ENCODE measurements at regions not wholly inside any gene's neighbourhood (a gene's known extent, or its start where the extent isn't known, plus 50 kb on each side); places are given as distances from the start of the nearest gene placed in this dataset.

- H3K4me1 ChIP-seq (ENCODE audit: control extremely low read depth in 1 of 4, control insufficient read depth in 4 of 4, insufficient read depth in 4 of 4, low read length in 3 of 4), result peaks cover 0 to 7% (median 4%) of the 10 kb centered on the region in 4 experiments
- H3K36me3 ChIP-seq (ENCODE audit: control insufficient read depth in 4 of 4, insufficient read depth in 4 of 4, low read length in 3 of 4), result no peaks in the 10 kb centered on the region
- H3K4me3 ChIP-seq (ENCODE audit: control insufficient read depth in 1 of 7, extremely low read depth in 1 of 7, insufficient read depth in 4 of 7, low read depth in 2 of 7, low read length in 6 of 7), result no peak overlapping the region
- H3K27me3 ChIP-seq (replicated peaks in 2 of 5; ENCODE audit: control insufficient read depth in 4 of 5, insufficient read depth in 5 of 5, low read length in 4 of 5), result no peaks in the 10 kb centered on the region
- H3K27ac ChIP-seq (ENCODE audit: insufficient read depth in 1 of 2, low read depth in 1 of 2, low read length in 2 of 2, poor library complexity in 1 of 2, severe bottlenecking in 2 of 2), result no peak overlapping the region
- H3K9me3 ChIP-seq (ENCODE audit: control extremely low read depth in 1 of 5, control insufficient read depth in 4 of 5, insufficient read depth in 2 of 5, low read depth in 1 of 5, low read length in 4 of 5), result peaks cover 0 to 3% (median 3%) of the 10 kb centered on the region in 5 experiments
- ChIA-PET POLR2A (no interaction called here), CTCF (interaction anchor here (0.9 to 4.5 kb wide), 5 partner anchors 10 to 748 kb away, joined by 3 to 33 read pairs (median 4); no protein-coding TSS in a partner anchor)
- DNase-seq, result no peak
Observed at GRCh38 chr14:55734731-55735130, 154.7 kb downstream of the KTN1 start.

DNA sequence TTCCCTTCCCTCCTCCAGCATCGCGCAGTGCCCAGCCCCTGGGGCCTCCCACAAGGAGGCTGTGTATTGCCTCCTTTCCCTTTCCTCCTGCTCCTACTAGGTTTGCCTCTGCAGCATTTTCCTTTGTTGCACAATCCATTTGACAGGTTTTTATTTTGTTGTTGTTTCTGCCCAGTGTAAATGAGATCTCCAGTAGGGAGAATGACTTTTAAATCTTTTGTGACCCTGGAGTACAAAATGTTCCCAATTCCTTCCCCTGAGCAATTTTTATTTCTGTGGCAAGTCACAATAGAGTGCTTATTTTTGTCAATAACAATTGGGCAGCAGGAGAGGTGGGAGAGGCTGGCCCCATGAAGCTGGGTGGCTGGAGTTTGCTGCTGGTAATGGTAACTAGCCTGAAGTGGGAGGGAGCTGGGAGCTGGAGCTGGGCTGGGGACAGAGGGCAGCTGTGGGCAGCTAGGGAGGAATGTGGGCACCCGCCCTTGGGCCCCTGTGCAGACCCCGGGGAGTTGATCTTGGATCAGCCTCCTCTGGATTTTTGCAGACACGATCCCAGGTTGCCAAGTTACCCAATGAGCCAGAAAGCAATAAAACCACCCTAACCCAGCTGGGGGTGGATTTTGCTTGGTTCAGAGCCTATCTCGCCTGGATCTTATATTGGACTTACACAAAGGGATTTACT lies 160.1 kb downstream of the KTN1 start:
- Histone ChIP-seq H3K4me1 (ENCODE audit: control extremely low read depth in 1 of 4, control insufficient read depth in 4 of 4, insufficient read depth in 4 of 4, low read length in 3 of 4) (no peaks in the 10 kb centered on the region), H3K9me3 (ENCODE audit: control extremely low read depth in 1 of 5, control insufficient read depth in 4 of 5, insufficient read depth in 2 of 5, low read depth in 1 of 5, low read length in 4 of 5) (peaks cover 0 to 3% (median 3%) of the 10 kb centered on the region in 5 experiments), H3K27ac (ENCODE audit: insufficient read depth in 1 of 2, low read depth in 1 of 2, low read length in 2 of 2, poor library complexity in 1 of 2, severe bottlenecking in 2 of 2) (no peak overlapping the region), H3K4me3 (ENCODE audit: control insufficient read depth in 1 of 7, extremely low read depth in 1 of 7, insufficient read depth in 4 of 7, low read depth in 2 of 7, low read length in 6 of 7) (no peak overlapping the region), H3K27me3 (replicated peaks in 2 of 5; ENCODE audit: control insufficient read depth in 4 of 5, insufficient read depth in 5 of 5, low read length in 4 of 5) (no peaks in the 10 kb centered on the region), H3K36me3 (ENCODE audit: control insufficient read depth in 4 of 4, insufficient read depth in 4 of 4, low read length in 3 of 4) (no peaks in the 10 kb centered on the region)
- CTCF ChIA-PET, result no interaction called here
- POLR2A ChIA-PET, result no interaction called here
- WGBS (ENCODE audit: insufficient coverage), result 94% methylated on average over 2 of the region's 6 CpGs
- DNase-seq, result no peak

GRCh38 chr14:55740649-55740989 lies 160.6 kb downstream of the KTN1 start:
- CTCF ChIA-PET, result no interaction called here
- WGBS (ENCODE audit: insufficient coverage), result 95% methylated on average over 3 of the region's 3 CpGs

DNA sequence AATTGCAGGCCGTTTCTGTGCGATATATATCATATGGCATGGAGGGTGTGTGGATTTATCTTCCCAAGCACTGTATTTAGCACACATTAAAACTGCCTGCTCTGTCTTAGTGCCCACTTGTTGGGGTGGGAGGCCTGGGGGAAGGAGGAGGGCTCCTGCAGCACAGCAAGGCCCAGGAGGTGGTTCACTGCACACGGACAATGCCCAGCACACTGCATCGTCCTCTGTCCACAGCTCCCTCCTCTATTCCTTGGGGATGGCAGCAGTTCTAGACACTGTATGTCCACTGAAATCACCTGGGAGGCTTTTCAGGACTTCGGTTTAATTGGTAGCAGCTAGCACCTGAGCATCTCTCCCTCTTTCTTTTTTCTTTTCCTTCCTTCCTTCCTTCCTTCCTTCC lies 161.2 kb downstream of the KTN1 start:
- no peak for DNase-seq
- H3K9me3 ChIP-seq (ENCODE audit: control extremely low read depth in 1 of 5, control insufficient read depth in 4 of 5, insufficient read depth in 2 of 5, low read depth in 1 of 5, low read length in 4 of 5), result no peaks in the 10 kb centered on the region
- H3K4me3 ChIP-seq (ENCODE audit: control insufficient read depth in 1 of 7, extremely low read depth in 1 of 7, insufficient read depth in 4 of 7, low read depth in 2 of 7, low read length in 6 of 7), result no peak overlapping the region
- H3K27me3 ChIP-seq (replicated peaks in 2 of 5; ENCODE audit: control insufficient read depth in 4 of 5, insufficient read depth in 5 of 5, low read length in 4 of 5), result no peaks in the 10 kb centered on the region
- no peak overlapping the region for H3K27ac ChIP-seq (ENCODE audit: insufficient read depth in 1 of 2, low read depth in 1 of 2, low read length in 2 of 2, poor library complexity in 1 of 2, severe bottlenecking in 2 of 2)
- CTCF ChIA-PET, result interaction anchor here (1.1 kb wide), 1 partner anchor 9 kb away, joined by 4 read pairs; no protein-coding TSS in a partner anchor
- no peaks in the 10 kb centered on the region for H3K36me3 ChIP-seq (ENCODE audit: control insufficient read depth in 4 of 4, insufficient read depth in 4 of 4, low read length in 3 of 4)
- H3K4me1 ChIP-seq (ENCODE audit: control extremely low read depth in 1 of 4, control insufficient read depth in 4 of 4, insufficient read depth in 4 of 4, low read length in 3 of 4), result no peaks in the 10 kb centered on the region
- WGBS (ENCODE audit: insufficient coverage), result 94% methylated on average over 3 of the region's 5 CpGs
- POLR2A ChIA-PET, result no interaction called here

More at GRCh38 chr14:55740649-55740989, 160.6 kb downstream of the KTN1 start:
- Histone ChIP-seq H3K27ac (ENCODE audit: insufficient read depth in 1 of 2, low read depth in 1 of 2, low read length in 2 of 2, poor library complexity in 1 of 2, severe bottlenecking in 2 of 2) (no peak overlapping the region), H3K36me3 (ENCODE audit: control insufficient read depth in 4 of 4, insufficient read depth in 4 of 4, low read length in 3 of 4) (no peaks in the 10 kb centered on the region), H3K4me3 (ENCODE audit: control insufficient read depth in 1 of 7, extremely low read depth in 1 of 7, insufficient read depth in 4 of 7, low read depth in 2 of 7, low read length in 6 of 7) (no peak overlapping the region), H3K9me3 (ENCODE audit: control extremely low read depth in 1 of 5, control insufficient read depth in 4 of 5, insufficient read depth in 2 of 5, low read depth in 1 of 5, low read length in 4 of 5) (peaks cover 0 to 3% (median 3%) of the 10 kb centered on the region in 5 experiments), H3K4me1 (ENCODE audit: control extremely low read depth in 1 of 4, control insufficient read depth in 4 of 4, insufficient read depth in 4 of 4, low read length in 3 of 4) (no peaks in the 10 kb centered on the region), H3K27me3 (replicated peaks in 2 of 5; ENCODE audit: control insufficient read depth in 4 of 5, insufficient read depth in 5 of 5, low read length in 4 of 5) (no peaks in the 10 kb centered on the region)
- POLR2A ChIA-PET, result no interaction called here
- no peak for DNase-seq

GRCh38 chr14:55743551-55743950 lies 163.5 kb downstream of the KTN1 start:
- H3K9me3 ChIP-seq (ENCODE audit: control extremely low read depth in 1 of 5, control insufficient read depth in 4 of 5, insufficient read depth in 2 of 5, low read depth in 1 of 5, low read length in 4 of 5), result no peaks in the 10 kb centered on the region
- DNase-seq, result no peak
- no peaks in the 10 kb centered on the region for H3K4me1 ChIP-seq (ENCODE audit: control extremely low read depth in 1 of 4, control insufficient read depth in 4 of 4, insufficient read depth in 4 of 4, low read length in 3 of 4)
- H3K36me3 ChIP-seq (ENCODE audit: control insufficient read depth in 4 of 4, insufficient read depth in 4 of 4, low read length in 3 of 4), result no peaks in the 10 kb centered on the region
- CTCF ChIA-PET, result interaction anchor here (1.0 to 1.4 kb wide), 2 partner anchors 11 to 37 kb away, joined by 3 to 5 read pairs; no protein-coding TSS in a partner anchor
- H3K27ac ChIP-seq (ENCODE audit: insufficient read depth in 1 of 2, low read depth in 1 of 2, low read length in 2 of 2, poor library complexity in 1 of 2, severe bottlenecking in 2 of 2), result no peak overlapping the region
- H3K27me3 ChIP-seq (replicated peaks in 2 of 5; ENCODE audit: control insufficient read depth in 4 of 5, insufficient read depth in 5 of 5, low read length in 4 of 5), result no peaks in the 10 kb centered on the region
- POLR2A ChIA-PET, result no interaction called here
- H3K4me3 ChIP-seq (ENCODE audit: control insufficient read depth in 1 of 7, extremely low read depth in 1 of 7, insufficient read depth in 4 of 7, low read depth in 2 of 7, low read length in 6 of 7), result no peak overlapping the region
- 97% methylated on average over 6 of the region's 6 CpGs for WGBS (ENCODE audit: insufficient coverage)

- no peaks in the 10 kb centered on the region for H3K9me3 ChIP-seq (ENCODE audit: control extremely low read depth in 1 of 5, control insufficient read depth in 4 of 5, insufficient read depth in 2 of 5, low read depth in 1 of 5, low read length in 4 of 5)
- no peaks in the 10 kb centered on the region for H3K27me3 ChIP-seq (replicated peaks in 2 of 5; ENCODE audit: control insufficient read depth in 4 of 5, insufficient read depth in 5 of 5, low read length in 4 of 5)
- H3K36me3 ChIP-seq (ENCODE audit: control insufficient read depth in 4 of 4, insufficient read depth in 4 of 4, low read length in 3 of 4), result no peaks in the 10 kb centered on the region
- ChIA-PET POLR2A (no interaction called here), CTCF (interaction anchor here (1.4 kb wide), 1 partner anchor 12 kb away, joined by 5 read pairs; no protein-coding TSS in a partner anchor)
- H3K4me3 ChIP-seq (ENCODE audit: control insufficient read depth in 1 of 7, extremely low read depth in 1 of 7, insufficient read depth in 4 of 7, low read depth in 2 of 7, low read length in 6 of 7), result no peak overlapping the region
- no peak overlapping the region for H3K27ac ChIP-seq (ENCODE audit: insufficient read depth in 1 of 2, low read depth in 1 of 2, low read length in 2 of 2, poor library complexity in 1 of 2, severe bottlenecking in 2 of 2)
- WGBS (ENCODE audit: insufficient coverage), result 100% methylated on average over 3 of the region's 4 CpGs
- H3K4me1 ChIP-seq (ENCODE audit: control extremely low read depth in 1 of 4, control insufficient read depth in 4 of 4, insufficient read depth in 4 of 4, low read length in 3 of 4), result no peaks in the 10 kb centered on the region
- no peak for DNase-seq
Observed at GRCh38 chr14:55744321-55744720, 164.3 kb downstream of the KTN1 start.

DNA sequence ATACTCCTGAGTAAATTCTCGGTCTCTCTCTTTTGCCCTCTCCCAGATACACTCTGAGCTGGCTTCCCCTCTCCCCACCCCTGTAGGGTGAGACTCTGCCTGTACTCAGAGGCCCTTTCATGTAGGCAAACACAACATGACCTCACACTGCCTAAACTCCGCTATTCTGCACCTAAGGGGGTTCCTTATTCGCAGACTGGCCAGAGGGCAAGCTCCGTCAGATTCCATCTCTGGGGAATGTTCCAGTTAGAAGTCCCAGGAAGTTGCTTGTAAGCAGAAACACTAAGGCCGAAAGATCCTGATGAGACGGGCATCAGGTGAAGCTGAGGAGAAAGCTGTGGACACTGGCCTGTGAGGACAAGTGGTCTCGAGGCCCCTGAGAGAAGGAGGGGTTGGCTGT lies 165.9 kb downstream of the KTN1 start:
- Histone ChIP-seq H3K36me3 (ENCODE audit: control insufficient read depth in 4 of 4, insufficient read depth in 4 of 4, low read length in 3 of 4) (no peaks in the 10 kb centered on the region), H3K27me3 (replicated peaks in 2 of 5; ENCODE audit: control insufficient read depth in 4 of 5, insufficient read depth in 5 of 5, low read length in 4 of 5) (no peaks in the 10 kb centered on the region), H3K4me3 (ENCODE audit: control insufficient read depth in 1 of 7, extremely low read depth in 1 of 7, insufficient read depth in 4 of 7, low read depth in 2 of 7, low read length in 6 of 7) (no peak overlapping the region), H3K9me3 (ENCODE audit: control extremely low read depth in 1 of 5, control insufficient read depth in 4 of 5, insufficient read depth in 2 of 5, low read depth in 1 of 5, low read length in 4 of 5) (no peaks in the 10 kb centered on the region), H3K27ac (ENCODE audit: insufficient read depth in 1 of 2, low read depth in 1 of 2, low read length in 2 of 2, poor library complexity in 1 of 2, severe bottlenecking in 2 of 2) (no peak overlapping the region), H3K4me1 (ENCODE audit: control extremely low read depth in 1 of 4, control insufficient read depth in 4 of 4, insufficient read depth in 4 of 4, low read length in 3 of 4) (no peaks in the 10 kb centered on the region)
- CTCF ChIA-PET, result no interaction called here
- POLR2A ChIA-PET, result no interaction called here
- WGBS (ENCODE audit: insufficient coverage), result 100% methylated on average over 6 of the region's 7 CpGs
- DNase-seq, result no peak

Measured in common myeloid progenitor, CD34-positive (primary cell).